Lower leg skin (tissue), 3 donors: ENCODE measurements at regions not wholly inside any gene's neighbourhood (a gene's known extent, or its start where the extent isn't known, plus 50 kb on each side); places are given as distances from the start of the nearest gene placed in this dataset.

ENCODE experiments used
- POLR2A ChIP-seq, 2 donors: fragments of 450-650 bp; IDR thresholded peaks; one replicate each; pipeline ENCODE4 v1.6.1; 2016 to 2017; ENCODE audit warnings: antibody characterized with exemption in 2 of 2, mild to moderate bottlenecking in 1 of 2, moderate library complexity in 1 of 2
- TF ChIP-seq, protein P1 (sequence below), 3 donors: fragments of 450-650 bp; IDR thresholded peaks; one replicate each; pipeline ENCODE4 v1.5.1; 2016; ENCODE audit warnings: antibody characterized with exemption in 3 of 3, mild to moderate bottlenecking in 3 of 3, moderate library complexity in 2 of 3

DNA sequence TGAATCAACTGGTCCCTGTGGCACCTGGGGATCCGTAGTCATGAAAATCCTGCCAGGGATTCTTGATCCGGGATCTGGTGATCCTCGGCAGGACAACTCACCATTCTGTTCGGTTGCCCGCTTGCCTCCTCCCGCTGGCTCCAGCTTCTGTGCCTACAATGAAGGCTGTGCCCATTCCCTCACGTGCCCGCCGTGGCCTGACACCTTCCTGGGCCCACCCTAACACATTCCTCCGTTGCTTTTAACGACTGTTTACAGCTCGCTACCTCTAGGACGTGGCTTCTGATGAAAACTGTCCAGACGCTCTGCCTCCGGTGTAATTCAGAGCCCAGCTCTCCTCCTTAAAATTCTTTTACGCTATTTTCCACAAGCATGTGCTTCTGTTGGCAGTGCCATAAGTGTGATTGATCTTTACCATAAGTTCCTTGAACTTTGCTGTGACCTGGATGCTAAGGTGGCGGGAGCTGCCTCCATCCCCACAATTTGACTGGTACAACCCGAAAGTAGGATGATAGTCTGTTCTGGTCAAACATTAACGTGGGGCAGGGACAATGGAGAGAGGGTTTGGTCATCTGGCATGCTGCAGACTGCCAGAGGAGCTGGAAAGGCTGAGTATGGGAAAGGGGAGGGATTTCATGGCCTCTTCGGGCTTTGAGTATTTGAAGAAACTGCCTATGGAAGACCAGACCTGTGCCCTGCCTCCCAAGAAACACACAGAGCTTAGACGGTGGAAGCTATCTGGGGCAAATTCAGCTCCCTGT is 206.8 kb upstream of the TNP1 start:
- TF ChIP-seq, protein P1, sequence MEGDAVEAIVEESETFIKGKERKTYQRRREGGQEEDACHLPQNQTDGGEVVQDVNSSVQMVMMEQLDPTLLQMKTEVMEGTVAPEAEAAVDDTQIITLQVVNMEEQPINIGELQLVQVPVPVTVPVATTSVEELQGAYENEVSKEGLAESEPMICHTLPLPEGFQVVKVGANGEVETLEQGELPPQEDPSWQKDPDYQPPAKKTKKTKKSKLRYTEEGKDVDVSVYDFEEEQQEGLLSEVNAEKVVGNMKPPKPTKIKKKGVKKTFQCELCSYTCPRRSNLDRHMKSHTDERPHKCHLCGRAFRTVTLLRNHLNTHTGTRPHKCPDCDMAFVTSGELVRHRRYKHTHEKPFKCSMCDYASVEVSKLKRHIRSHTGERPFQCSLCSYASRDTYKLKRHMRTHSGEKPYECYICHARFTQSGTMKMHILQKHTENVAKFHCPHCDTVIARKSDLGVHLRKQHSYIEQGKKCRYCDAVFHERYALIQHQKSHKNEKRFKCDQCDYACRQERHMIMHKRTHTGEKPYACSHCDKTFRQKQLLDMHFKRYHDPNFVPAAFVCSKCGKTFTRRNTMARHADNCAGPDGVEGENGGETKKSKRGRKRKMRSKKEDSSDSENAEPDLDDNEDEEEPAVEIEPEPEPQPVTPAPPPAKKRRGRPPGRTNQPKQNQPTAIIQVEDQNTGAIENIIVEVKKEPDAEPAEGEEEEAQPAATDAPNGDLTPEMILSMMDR (IDR thresholded peaks at IDR 0.05) = no peak
- no peak for TF ChIP-seq POLR2A (IDR thresholded peaks at IDR 0.05)
